Dedifferentiated amniotic fluid mesenchymal stem cell (primary cell): ENCODE measurements at regions not wholly inside any gene's neighbourhood (a gene's known extent, or its start where the extent isn't known, plus 50 kb on each side); places are given as distances from the start of the nearest gene placed in this dataset.

ENCODE experiments used
- DNase-seq: peaks from one replicate; pipeline ENCODE4 v3.0.0-alpha.2; 2016; ENCODE audit errors: extremely low spot score

- no peak for DNase-seq
Measured at GRCh38 chr15:35320158-35320780, 225.7 kb downstream of the DPH6 start.

DNA sequence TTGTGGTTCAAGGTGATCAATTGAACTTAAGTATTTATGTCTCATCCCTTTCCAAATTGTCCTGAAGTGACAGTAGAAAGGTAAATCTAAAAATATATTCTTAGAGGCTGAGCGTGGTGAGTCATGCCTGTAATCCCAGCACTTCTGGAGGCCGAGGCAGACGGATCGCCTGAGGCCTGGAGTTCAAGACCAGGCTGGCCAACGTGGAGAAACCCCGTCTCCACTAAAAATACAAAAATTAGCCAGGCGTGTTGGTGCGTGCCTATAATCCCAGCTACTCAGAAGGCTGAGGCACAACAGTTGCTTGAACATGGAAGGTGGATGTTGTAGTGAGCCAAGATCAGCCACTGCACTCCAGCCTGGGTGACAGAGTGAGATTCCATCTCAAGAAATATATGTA, 226.6 kb downstream of the DPH6 start:
- no peak for DNase-seq

DNA sequence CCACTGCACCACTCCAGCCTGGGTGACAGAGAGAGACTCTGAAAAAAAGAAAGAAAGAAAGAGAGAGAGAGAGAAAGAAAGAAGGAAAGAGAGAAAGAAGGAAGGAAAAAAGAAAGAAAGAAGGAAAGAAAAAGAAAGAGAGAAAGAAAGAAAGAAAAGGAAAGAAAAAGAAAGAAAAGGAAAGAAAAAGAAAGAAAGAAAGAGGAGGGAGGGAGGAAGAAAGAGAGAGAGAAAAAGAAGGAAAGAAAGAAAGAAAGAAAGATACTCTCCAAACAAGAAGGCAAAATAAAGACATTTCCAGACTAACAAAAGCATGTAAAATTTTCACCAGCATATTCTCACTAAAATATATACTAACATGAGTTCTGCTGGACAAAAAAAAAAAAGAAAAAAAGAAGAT, 228.7 kb downstream of the DPH6 start:
- no peak for DNase-seq

GRCh38 chr15:35312344-35312743, 227.2 kb upstream of the NANOGP8 start:
- no peak for DNase-seq

DNA sequence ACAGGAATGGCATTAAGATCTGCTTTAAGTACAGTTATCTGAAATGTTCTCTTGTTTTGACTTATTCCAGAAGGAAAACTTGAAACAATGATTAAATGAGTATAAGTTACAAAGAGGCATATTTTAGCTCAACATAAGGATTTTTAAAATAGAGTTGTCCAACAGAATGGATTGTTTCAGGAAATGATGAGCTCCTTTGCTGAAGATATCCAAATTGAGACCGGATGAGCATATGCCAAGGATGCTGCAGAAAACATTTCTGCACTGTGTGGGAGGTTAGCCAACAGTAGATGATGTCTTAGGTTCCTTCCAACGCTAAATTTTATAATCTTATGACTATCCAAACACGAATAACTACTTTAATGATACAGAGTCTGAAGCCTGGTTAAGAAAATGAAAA, 226.5 kb upstream of the NANOGP8 start:
- no peak for DNase-seq

DNA sequence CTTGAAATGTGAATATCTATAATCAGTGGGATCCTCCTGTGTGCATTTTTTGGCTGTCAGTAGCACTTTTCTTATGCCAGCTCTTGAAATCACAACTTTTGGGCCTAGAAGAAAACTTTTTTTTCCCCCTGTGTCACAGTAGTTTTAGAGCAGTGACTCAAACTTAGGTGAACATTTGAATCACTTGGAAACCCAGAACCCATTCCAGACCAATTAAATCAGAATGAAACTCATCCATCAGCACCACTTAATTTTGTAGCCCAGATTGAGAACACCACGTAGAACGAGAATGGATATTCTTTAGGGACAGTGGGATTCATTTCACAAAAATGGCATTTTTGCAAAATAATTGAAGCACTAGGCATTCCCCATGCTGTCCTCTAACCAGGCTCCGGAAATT, 224.8 kb upstream of the NANOGP8 start:
- no peak for DNase-seq

DNA sequence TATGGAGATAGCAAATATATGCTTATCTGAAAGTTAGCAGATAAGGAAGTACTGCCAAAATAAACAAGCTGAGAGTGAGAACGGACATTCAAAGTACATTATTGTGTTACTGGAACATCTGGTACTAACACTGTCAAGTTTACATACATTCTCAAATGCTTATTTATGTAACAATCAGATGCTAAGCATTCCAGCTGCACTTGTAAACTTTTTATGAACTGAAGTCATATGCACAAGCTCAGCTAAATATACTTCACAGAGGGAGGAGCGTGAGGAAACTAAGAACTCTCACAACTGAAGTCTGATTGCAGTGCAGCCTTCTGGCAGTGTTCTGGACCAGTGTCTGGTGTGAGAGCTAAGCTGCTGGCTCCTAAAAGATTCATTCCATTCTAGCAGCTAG, 223.7 kb upstream of the NANOGP8 start:
- DNase-seq = peak; percentile 92

DNA sequence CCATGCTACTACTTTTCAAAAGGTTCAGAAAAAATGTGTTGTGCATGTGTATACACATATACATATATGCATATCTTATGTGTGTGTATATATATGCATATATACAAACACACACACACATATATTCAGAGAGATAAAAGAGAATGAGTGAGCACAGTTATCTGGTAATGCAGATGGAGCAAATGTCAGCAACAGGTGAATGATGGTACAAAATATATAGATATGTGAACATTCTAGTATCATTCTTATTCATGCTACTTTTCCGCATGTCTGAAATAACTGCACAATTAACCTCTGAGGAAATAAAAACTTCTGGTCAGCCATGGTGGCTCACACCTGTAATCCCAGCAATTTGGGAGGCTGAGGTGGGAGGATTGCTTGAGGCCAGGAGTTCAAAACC, 222.6 kb upstream of the NANOGP8 start:
- DNase-seq = no peak

GRCh38 chr15:35307026-35307425, 221.9 kb upstream of the NANOGP8 start:
- DNase-seq = no peak

DNA sequence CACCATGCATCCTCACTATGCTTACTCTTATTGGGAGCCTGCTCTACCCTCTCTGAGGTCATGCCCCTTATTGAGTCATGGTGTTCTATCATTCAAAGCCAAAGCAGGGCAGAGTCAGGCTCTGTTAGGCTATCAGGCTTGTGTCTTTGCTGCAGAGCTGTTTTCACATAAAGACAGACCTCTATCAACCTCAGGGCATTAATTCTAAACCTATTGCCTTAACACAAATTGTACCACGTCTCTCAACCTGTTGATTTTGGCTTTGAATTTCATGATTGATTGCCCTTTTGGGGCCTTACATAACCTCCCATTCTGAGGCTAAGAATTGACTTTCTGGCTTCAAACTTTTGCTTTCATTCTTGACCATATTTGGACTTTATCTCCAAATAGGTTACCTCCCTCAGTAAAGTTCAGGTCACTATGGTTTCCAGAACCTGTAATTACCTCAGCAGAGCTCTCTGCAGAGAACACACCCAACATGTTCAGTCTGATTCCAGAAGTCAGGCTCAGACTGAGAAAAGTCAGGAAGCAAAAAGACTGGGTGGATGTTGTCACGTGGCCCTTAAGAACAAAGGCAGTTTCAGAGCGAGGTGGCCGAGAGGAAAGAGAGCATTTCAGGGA, 221.4 kb upstream of the NANOGP8 start:
- DNase-seq = no peak

DNA sequence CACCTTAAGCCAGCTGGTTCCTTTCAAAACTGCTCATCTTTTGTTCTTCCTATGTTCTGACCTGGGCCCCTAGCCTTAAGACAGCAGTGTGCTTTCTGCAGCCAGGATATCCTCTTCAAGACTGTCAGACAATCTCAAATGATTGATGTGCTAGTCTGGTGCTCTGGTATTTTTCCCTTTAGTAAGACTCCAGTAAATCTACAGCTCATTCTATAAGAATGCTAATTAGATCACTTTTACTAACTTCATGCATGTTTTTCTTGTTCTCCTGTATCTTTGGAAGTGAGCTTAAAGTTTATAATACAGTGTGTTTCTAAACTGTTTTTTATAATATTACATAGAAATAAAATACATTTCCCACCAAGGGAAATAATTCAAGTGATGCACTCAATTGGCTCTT, 220.9 kb upstream of the NANOGP8 start:
- peak; percentile 25 for DNase-seq

GRCh38 chr15:35305031-35305550, 220.0 kb upstream of the NANOGP8 start:
- DNase-seq = no peak

DNA sequence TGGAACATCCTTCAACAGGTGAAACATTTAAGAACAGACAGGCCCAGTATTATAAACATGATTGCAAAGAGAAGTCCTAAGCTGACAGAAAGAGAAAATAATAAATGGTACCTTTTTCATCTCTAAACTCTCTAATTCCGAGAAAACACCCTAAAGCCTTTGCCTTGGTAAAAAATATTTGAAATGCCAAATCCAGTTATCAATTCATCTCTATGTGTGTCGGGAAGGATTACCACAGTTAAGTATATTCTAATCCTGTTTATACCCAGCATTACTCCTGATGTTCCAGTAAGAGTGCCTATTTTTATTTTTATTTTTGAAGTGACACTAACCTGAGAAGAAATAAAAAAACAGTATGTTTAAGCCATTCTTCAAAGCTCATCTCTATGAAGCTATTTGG, 219.3 kb upstream of the NANOGP8 start:
- DNase-seq = no peak

DNA sequence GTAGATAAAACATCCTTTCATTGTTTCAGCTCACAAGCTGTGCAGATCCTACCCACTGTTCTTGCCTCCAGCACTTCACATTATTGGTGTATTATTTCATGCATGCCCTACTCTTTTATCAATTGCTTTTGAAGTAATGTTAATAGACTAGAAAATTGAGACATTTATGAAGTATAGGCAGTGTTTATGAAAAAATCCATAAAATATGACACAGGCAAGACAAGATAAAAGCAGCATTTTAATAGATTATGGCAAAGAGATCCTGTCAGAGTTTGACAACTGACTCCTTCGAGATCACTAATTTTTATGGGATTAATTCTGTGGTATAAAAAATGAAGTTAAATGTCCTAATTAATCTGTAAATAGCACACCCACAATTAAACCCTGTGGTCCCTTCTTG, 217.2 kb upstream of the NANOGP8 start:
- DNase-seq = no peak

GRCh38 chr15:35301088-35301487, 216.0 kb upstream of the NANOGP8 start:
- no peak for DNase-seq

DNA sequence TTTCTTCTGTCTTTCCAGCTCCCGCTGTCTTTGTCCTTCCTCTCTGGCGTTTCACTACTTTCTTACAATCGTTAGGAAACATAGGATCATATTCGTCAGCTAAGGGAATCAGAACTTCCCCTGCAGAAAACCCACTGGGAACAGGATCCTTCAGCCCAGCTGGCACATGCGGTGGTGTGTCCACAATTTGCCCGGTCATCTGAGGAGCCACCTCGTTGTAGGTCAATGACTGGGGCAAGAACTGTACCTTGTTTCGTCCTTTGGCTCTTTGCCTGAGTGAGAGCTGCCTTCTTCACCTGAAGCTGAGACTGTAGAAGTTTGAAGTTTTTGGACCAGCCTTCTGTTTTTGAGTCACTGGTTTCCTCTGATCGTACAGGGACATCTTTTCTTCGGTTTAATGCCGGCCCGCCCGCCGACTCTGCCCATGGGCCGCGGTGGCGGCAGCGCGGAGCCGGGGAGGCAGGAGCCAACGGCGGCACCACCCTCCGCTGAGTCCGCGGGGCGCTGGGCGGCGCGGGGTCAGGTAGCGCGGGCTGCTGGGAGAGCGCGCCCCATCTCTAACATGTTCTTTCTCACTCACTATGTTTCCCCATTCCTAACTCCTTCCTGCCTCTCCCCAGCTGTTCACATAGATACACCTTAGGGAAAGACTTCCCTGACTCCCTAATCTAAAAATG, 214.1 kb upstream of the NANOGP8 start:
- no peak for DNase-seq

- DNase-seq = no peak
Measured at GRCh38 chr15:35298509-35298908, 213.4 kb upstream of the NANOGP8 start.

DNA sequence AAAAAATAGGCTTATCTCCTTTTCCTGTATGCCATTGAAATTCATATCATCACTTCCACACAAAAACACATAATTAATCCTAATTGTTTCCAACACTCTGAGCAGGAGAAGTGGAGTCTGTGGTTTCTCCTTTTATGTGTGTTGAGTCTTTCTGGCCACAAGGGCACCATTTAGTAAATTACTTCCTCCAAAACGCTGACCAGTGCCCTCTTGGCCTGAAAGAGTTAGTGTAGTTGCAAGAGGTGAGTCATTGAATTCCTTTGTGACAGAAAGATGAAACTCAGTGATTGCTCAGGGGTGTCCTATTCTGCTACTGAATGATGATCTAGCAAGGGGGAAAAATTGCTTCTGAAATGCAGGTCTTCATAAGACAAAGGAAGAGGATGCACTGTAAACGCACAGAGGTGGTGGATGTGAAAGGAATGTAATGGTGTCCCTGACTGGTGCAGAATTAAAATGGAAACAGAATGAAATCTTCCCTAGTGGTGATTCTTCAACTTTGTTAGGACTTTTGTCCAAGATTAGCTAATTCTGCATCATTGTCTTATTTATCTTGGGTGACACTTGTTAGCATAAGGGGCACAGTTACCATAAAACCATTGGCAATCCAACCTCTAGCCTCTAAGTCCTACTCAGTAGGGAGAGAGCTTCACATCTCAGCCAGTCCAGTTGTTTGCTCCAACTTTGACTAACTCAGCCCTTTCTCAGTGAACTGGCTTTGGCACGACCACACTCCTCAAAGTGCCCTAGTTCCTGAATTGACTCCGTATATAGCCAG, 208.4 kb upstream of the NANOGP8 start:
- no peak for DNase-seq

DNA sequence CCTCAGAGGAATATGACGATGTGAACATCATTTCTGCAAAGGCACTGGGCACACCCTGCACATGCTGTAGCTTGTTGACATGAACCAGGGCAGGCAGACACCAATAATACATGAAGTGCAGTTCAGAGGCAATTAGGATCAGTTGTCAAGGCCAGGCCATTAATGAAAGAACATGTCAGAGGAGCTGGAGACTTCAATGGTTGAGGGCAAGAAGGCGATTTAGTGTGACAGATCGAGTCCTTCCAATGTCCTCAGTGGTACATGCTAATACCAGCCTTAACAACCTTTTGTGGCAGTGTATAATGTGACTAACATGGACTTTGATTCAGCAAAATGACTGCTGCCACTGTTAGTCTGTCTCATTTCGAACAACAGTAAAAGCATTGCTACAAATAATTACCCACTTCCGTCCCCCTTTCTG, 205.2 kb upstream of the NANOGP8 start:
- no peak for DNase-seq

DNA sequence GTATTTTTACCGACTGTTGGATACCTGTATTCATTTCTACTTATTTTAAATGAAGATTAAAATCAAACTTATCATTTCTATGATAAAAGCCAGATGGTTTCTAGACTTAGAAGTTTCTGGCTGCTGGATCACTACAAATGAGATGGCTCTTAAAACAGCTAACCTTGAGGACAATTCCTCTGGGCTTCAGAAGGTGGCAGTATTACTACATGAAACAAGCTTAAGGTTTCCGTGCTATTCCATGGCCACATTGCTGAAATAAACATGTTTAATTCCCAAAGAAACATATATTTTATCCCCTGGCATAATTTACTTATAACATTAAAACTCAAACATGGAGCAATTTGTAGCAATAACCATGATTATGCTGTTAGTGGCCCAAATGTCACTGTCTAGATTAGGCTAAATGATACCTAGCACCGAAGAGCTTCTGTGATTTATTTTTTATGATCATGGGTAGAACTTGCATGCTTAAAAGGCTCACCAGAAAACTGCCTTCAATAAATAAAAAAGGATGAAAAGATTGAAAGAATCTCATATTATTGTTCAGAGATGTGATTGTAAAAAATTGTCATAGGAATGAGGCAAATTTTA, 204.0 kb upstream of the NANOGP8 start:
- peak; percentile 83 for DNase-seq

DNA sequence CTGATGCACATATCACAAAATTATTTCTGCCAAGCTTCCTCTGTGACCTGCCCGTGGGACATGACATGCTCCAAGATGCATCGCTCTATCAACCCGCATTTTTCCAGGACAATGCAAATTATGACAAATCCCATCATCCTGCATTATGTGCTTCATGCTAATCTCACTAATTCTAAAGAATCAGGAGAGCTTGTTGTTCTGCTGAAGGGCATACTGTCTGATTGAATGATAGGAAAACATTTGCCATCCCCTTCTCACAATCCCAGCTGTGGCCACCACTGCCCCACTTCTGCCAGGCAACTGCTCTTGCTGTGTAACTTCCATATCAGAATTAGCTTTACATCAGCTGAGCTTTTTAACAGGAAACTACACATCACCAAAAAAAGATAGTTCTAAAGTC, 203.5 kb upstream of the NANOGP8 start:
- no peak for DNase-seq

- DNase-seq = no peak
Measured at GRCh38 chr15:35286721-35287120, 201.6 kb upstream of the NANOGP8 start.
